ENCODE measurements at regions not wholly inside any gene's neighbourhood (a gene's known extent, or its start where the extent isn't known, plus 50 kb on each side); places are given as distances from the start of the nearest gene placed in this dataset.

DNA sequence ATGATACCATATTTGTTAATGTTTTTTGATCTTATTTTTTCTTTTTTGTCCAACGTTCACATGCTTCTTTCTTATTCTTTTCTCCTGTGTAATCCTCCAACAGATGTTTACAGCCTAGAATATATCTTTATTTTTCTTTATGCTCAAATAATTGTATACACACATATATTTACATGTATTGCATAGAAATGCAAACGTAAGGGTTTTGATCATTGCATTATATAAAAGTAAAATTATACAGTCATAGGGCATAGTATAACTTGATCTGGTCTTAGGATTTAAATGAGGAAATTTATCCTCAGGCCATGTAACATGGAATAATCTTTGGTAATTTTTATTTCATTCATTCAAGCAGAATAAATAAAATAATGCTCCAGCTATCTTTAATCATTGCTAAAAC lies 84.9 kb upstream of the EEF1E1 start:
- TF ChIP-seq, protein P1, sequence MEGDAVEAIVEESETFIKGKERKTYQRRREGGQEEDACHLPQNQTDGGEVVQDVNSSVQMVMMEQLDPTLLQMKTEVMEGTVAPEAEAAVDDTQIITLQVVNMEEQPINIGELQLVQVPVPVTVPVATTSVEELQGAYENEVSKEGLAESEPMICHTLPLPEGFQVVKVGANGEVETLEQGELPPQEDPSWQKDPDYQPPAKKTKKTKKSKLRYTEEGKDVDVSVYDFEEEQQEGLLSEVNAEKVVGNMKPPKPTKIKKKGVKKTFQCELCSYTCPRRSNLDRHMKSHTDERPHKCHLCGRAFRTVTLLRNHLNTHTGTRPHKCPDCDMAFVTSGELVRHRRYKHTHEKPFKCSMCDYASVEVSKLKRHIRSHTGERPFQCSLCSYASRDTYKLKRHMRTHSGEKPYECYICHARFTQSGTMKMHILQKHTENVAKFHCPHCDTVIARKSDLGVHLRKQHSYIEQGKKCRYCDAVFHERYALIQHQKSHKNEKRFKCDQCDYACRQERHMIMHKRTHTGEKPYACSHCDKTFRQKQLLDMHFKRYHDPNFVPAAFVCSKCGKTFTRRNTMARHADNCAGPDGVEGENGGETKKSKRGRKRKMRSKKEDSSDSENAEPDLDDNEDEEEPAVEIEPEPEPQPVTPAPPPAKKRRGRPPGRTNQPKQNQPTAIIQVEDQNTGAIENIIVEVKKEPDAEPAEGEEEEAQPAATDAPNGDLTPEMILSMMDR (IDR thresholded peaks at IDR 0.05; ENCODE audit: low read depth, low read length), result no peak
- no peak for TF ChIP-seq EZH2phosphoT487 (IDR thresholded peaks at IDR 0.05; ENCODE audit: low read depth)

All from OCI-LY3 (cell line).